Lower lobe of right lung (tissue), 2 donors: ENCODE measurements at regions not wholly inside any gene's neighbourhood (a gene's known extent, or its start where the extent isn't known, plus 50 kb on each side); places are given as distances from the start of the nearest gene placed in this dataset.

Source experiments
- ATAC-seq, 2 donors: fragments of 200-7000 bp; cut with Tn5 transposase; one replicate each; pipeline ENCODE4 v1.9.1; 2020 to 2022; ENCODE audit warnings: mild to moderate bottlenecking in 2 of 2, moderate library complexity in 2 of 2
- DNase-seq: peaks from one replicate; pipeline ENCODE4 v3.0.0-alpha.2; 2020
- H3K27ac ChIP-seq: fragments of 200-600 bp; one replicate; pipeline ENCODE4 v1.8.0; 2022
- H3K27me3 ChIP-seq: fragments of 200-600 bp; one replicate; pipeline ENCODE4 v1.8.0; 2022; ENCODE audit warnings: low read depth
- H3K36me3 ChIP-seq: fragments of 200-600 bp; one replicate; pipeline ENCODE4 v1.8.0; 2022; ENCODE audit warnings: mild to moderate bottlenecking
- H3K4me1 ChIP-seq: fragments of 200-600 bp; one replicate; pipeline ENCODE4 v1.8.0; 2022
- H3K4me3 ChIP-seq: fragments of 200-600 bp; one replicate; pipeline ENCODE4 v1.8.0; 2022; ENCODE audit warnings: mild to moderate bottlenecking
- H3K9me3 ChIP-seq: fragments of 200-600 bp; one replicate; pipeline ENCODE4 v1.8.0; 2022
- CTCF ChIP-seq: fragments of 200-600 bp; IDR thresholded peaks from one replicate; pipeline ENCODE4 v1.8.0; 2022; ENCODE audit warnings: antibody characterized with exemption, mild to moderate bottlenecking
- intact Hi-C: fragments of 100-400 bp; cut with DNase I; formaldehyde crosslinking; loops from one replicate; pipeline ENCODE4 v1.11.0; 2022
- donor health status: DM: no; HTN: yes; CAD: no; lungs with severe emphysema.

DNA sequence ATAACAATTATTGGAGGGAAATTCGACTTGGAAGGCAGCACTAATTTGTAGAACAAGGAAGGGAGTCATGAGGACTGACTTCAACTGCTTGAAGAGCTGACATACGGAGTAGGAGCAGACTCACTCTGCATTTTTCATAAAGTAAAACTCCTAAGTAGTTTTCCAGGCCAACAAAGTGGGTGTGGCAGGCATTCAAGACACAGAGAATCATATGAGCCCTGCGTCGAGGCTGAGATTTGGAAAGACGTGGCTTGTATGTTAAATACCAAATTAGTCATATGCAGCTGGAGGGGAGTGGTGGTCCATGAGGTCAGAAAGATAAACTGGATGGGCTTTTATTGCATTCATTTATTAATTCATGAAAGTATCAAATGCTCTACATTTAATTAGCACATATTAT, 255.7 kb upstream of the JUN start:
- H3K27ac ChIP-seq, result no peak overlapping the region
- no peak overlapping the region for H3K4me3 ChIP-seq
- H3K36me3 ChIP-seq, result no peaks in the 10 kb centered on the region
- no peaks in the 10 kb centered on the region for H3K9me3 ChIP-seq
- peaks cover 15% of the 10 kb centered on the region for H3K4me1 ChIP-seq
- intact Hi-C loops, result no loop called here
- no peak for ATAC-seq
- DNase-seq, result no peak
- no peak for TF ChIP-seq CTCF
- no peaks in the 10 kb centered on the region for H3K27me3 ChIP-seq

- Histone ChIP-seq H3K27ac (no peak overlapping the region), H3K4me3 (no peak overlapping the region), H3K9me3 (no peaks in the 10 kb centered on the region), H3K27me3 (no peaks in the 10 kb centered on the region), H3K36me3 (no peaks in the 10 kb centered on the region), H3K4me1 (peaks cover 16% of the 10 kb centered on the region)
- no peak for DNase-seq
- TF ChIP-seq CTCF, result no peak
- no peak for ATAC-seq
- intact Hi-C loops, result no loop called here
Observed at GRCh38 chr1:59040486-59040885, 256.4 kb upstream of the FGGY start.

DNA sequence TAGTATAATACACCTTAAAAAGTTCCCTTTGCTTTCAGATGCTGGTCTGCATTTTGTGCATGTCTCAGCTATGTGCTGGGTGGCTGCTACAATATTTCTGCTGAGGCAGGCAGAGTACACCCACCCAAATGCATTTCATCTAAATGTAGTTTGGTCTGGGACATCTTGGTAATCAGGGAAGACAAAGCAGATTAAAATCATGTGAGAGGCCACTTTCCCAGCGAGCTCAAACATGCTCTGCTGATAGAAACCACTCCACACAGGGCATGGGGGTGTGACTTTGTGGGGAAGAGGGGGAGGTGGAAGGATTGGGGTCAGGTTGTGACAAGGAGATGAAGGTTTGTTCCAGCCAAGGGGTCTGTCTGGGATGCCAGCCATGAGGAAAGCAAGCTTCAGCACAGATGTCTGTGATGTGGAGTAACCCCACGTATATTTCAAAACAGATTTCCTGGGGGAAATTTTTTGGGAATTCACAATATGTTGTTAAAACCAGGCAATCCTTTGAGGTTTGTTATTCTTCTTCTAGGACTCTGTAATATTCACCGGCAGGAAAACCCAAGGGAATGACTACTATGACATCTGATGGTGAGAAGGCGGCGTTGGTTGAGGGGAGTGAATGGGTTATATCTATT, 255.1 kb upstream of the FGGY start:
- ATAC-seq, result no peak
- DNase-seq, result no peak
- H3K27ac ChIP-seq, result no peak overlapping the region
- peaks cover 25% of the 10 kb centered on the region for H3K4me1 ChIP-seq
- no peaks in the 10 kb centered on the region for H3K27me3 ChIP-seq
- intact Hi-C loops, result no loop called here
- TF ChIP-seq CTCF, result no peak
- H3K4me3 ChIP-seq, result no peak overlapping the region
- H3K9me3 ChIP-seq, result no peaks in the 10 kb centered on the region
- H3K36me3 ChIP-seq, result no peaks in the 10 kb centered on the region

- H3K4me1 ChIP-seq, result peaks cover 30% of the 10 kb centered on the region
- H3K27ac ChIP-seq, result no peak overlapping the region
- no peaks in the 10 kb centered on the region for H3K36me3 ChIP-seq
- H3K9me3 ChIP-seq, result no peaks in the 10 kb centered on the region
- intact Hi-C loops, result no loop called here
- TF ChIP-seq CTCF, result no peak
- no peak overlapping the region for H3K4me3 ChIP-seq
- ATAC-seq (peak; percentile 27 to 57), DNase-seq (no peak)
- no peaks in the 10 kb centered on the region for H3K27me3 ChIP-seq
Observed at GRCh38 chr1:59043796-59044195, 253.1 kb upstream of the FGGY start.

- no peak overlapping the region for H3K27ac ChIP-seq
- intact Hi-C loops, result no loop called here
- DNase-seq, result no peak
Observed at GRCh38 chr1:59044535-59045121, 252.3 kb upstream of the FGGY start.

More at GRCh38 chr1:59044535-59045121, 252.3 kb upstream of the FGGY start:
- Histone ChIP-seq H3K4me1 (peaks cover 30% of the 10 kb centered on the region), H3K4me3 (no peak overlapping the region), H3K9me3 (no peaks in the 10 kb centered on the region), H3K27me3 (no peaks in the 10 kb centered on the region), H3K36me3 (no peaks in the 10 kb centered on the region)
- ATAC-seq, result no peak
- TF ChIP-seq CTCF, result no peak
